ENCODE measurements at regions not wholly inside any gene's neighbourhood (a gene's known extent, or its start where the extent isn't known, plus 50 kb on each side); places are given as distances from the start of the nearest gene placed in this dataset.
"Not testable (repeated sequence)": the region's sequence is repeated elsewhere in the genome, so short reads cannot be mapped to it uniquely, and the experiment has no call there.

DNA sequence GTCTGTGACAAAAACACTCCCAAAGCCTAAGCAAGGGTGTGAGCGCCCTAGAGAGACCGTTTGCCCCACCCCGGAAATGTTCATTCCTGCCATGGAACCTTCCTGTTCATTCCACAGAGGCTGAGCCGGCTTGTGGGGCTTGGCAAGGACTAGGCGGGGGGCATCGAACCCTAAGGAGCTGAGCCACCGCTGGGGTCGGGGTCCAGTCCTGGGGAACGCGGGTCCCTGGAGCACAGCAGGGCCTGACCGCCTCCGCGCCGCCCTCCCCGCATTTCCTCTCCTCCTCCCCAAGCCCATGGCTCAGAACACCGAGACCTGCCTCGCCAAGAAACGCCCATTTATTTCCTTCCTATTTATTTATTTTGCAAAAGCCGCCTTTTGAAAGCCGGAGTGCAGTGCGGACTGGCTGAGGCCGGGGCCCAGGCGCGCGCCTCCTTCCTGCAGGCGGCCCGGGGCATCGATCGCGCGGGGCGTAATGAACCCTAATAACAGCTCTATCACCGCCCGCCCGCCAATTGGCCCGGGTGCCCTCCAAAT is 228.9 kb upstream of the IRX4 start:
- DNase-seq = no peak

DNA sequence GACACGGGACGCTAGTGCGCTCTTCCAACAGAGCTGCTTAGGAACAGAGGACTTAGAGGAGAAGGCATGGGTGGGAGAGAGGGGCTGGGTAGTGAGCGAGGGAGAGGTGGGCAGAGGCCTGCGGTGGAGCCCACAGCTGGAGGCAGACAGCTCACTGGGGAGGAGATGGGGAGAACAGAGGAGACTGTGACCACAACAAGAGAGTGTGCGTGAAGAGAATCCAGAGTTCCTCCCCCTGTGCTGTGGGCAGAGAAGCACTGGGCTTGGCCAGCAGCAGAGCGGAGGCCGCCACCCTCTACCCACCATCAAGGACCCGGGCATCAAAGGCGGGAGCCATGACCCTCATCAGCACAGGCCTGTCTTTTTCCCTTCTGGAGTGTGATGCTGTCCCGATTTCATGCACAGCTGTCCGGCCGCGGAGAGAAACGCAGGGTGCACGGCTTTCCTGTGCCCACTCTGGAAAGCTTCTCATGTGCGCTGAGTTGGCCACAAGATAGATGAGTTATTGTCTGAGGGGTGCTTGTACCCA is 228.3 kb upstream of the IRX4 start:
- no peak for DNase-seq

DNA sequence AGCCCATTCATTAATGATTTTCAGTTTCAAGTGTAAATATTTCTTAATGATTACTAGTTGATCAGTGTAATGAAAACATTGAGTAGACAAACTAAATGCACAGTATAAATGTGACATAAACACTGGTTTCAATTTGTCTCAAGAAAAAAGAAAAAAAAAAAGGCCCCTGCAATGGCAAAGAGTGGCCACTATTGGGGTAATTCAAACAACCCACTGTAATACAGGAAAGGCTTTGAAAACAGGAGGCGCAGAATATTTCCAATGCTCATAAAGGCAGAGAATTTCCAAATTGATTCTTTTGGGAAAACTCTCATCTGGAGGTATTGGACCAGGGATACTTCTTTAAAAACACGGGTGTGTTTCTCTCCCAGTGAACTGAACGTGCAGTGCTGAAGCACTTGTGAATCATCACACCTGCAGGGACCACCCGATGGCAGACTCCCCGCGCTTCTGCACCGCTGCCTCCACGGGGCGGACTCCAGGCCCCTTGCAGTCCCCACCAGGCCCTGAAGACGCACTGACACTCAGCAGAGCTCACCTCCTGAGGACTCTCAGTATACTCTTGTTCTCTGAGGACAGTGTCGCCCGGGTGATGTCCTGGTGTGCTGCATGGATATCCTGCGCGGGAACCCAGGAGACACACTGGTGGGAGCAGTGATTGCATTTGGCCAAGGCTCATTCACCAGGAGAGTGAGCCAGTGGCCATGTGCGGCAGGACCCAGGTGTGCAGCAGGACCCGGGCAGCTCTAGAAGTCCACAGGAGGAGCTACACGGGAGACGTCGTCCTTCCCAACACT is 227.6 kb upstream of the IRX4 start:
- no peak for DNase-seq

DNA sequence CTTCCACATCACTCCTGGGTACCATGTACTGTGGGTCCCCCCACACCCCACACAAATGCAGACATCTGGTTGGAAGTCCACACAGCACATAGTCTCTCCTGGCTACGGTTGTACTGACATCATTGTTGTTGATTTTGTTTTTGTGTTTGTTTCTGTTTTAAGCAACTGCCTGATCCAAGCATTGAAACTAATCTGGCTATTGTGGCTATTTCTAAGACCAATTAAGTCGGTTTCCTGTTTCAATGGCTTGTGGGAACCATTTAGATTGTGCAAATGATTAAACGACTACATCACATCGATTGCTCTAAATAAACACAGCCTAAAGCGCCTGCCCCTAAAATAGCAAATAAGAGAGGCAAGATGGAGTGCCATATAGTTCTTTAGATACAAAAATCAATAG is 226.8 kb upstream of the IRX4 start:
- no peak for DNase-seq

DNA sequence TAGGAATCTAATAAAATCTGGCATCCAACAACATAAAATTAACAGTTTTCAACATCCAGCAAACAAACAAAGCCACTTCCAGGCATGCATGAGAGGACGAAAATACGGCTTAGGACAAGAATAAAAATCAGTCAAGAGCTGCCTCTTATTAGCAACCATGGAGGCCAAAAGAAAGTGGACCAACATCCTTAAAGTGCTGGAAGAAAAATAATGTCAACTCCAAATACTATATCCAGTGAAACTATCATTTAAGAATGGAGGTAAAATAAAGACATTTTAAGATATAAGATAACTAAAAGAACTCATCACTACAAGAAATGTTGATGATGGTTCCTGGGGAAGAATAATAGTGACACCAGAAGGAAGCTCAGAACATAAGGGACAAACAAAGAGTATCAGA is 224.0 kb upstream of the IRX4 start:
- no peak for DNase-seq

DNA sequence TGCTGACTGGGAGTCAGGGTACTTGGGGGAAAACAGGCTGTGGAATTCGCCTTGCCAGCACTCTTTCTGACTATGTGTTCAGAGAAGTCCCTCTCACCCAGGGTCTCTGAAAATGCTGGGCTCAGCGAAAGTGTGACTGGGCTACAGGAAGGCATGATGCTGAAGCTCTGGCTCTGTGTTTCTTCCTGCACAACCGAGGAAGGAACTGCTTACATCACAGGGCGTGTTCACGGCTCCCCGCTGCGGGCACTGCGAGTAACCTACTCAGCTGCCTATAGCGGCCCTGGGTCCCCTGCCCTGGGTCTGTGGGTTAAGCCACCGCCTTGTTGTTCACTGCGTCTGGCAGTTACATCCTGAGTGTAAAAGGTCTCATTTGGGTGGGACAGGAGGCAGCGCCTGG is 222.4 kb upstream of the IRX4 start:
- DNase-seq = no peak

DNA sequence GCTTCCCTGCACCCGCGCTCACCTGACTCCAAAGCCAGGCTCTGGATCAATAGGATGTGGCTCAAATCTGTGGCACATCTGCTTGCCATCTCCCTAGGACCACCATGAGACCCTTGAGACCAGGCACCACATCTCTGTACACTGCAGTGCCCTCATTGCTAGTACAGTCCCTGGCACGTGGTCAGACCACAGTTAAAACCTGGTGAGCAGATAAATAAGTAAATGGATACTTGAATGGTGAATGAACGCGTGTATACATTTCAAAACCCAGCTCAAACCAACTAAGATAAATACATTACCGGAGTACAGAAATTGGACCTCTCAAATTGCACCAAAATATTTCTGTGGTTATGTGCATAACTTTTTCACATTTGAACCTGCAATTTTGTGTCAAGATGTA is 221.2 kb upstream of the IRX4 start:
- no peak for DNase-seq

DNA sequence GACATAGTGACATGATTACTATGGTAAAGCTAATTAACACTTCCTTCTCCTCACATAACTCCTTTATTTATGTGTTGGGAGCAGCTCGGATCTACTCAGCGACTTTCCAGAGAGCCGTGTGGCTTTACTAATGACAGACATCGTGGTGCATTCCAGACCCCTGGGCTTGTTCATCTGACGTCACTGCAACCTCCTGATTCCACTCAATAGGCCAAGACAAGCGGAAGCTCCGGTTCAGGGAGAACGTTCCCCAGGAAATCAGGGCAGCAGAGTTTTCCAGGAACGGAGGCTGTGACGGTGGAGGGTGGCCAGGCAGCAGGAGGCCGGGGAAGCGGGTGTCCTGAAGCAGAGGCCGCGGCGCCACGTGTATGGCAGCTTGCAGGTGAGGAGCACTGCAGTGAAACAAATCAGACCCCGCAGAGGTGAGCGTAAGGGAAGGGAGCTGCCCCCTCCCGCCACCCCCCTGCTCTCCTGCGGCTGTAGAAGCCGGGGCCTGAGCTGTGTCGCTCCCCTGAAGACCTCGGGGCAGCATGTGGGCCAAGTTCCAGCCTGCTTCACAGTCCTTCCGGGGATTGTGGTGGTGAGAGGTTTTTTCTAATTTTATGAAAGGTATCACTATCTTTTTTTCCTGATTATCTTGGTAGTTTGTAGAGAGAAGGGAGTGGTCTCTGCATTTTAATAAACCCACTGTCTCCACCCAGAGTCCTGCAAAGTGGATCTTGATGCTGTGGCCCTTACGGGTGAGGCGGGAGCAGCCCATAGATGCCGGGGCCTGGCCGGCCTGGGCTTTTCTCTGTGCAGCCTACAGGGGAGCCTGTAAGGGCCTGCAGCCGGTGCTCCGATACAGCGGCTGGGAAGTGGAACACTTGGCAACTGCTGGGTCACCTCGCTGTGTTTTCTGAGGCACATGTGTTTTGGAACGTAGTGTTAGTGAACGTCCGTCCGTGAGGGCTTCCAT is 220.4 kb upstream of the IRX4 start:
- DNase-seq = no peak

DNA sequence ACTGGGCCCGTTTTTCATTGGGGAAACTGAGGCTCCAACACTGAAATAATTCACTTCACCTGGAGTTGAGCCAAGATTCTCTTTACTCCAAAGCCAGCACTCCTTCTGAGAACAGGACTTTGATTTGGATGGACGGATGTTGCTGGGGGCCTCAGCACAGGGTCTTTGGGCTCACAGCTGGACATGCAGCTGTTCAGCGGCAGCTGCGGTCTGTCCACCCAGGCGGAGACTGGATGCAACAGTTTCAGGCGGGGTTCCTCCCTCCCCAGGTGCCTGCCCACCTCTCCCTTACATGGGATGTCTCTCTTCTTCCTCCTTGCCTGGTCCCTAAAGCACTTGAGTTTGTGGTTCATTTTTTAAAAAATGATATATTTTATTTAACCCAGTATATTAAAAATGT is 219.0 kb upstream of the IRX4 start:
- DNase-seq = no peak

DNA sequence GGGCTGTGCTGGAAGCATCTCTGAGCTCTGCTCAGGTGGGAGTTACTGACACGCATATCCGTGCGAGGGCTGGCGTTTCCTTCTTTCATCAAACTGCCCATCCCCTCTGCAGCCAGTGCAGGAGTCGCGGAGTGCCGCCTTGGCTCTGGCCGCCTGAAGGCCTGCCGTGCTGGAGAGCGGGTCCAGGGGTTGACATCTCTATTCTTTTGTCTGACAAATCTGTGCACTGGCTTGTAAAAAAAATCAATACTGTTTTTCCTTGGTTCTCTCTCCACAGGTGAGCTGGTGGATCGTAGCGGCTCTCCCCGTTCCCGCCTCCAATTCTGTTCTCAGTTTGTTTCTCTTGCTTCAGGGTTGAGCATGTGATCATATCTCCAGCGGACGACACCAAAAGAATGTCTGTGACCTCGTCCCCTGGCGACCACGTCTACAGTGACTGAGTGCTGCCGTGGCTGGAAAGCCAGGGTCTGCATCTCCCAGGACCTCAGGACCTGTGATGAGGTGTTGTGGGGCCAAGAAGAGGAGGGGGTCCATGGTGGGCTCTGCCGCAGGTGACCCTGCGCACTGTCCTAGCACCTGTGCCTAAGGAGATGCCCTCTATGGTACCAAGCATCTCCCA is 214.3 kb upstream of the IRX4 start:
- DNase-seq = no peak

DNA sequence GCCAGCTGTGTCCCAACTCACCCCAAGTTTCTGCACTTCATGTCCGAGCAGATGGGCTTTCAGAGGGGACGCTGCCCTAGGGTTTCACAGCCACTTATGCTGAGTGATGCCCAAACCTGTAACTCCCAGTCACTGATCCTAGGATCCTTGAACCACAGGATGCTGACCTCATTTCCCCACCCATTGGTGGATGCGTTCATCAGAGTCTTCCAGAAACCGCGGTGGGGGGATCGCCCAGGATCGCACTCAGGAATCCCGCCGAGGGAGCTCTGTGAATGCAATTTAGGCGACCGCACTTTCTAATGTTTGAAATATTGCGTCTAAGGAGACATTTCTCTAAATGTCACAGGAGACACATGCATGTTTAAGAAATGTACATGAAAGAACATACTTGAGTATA is 212.3 kb upstream of the IRX4 start:
- DNase-seq = no peak

DNA sequence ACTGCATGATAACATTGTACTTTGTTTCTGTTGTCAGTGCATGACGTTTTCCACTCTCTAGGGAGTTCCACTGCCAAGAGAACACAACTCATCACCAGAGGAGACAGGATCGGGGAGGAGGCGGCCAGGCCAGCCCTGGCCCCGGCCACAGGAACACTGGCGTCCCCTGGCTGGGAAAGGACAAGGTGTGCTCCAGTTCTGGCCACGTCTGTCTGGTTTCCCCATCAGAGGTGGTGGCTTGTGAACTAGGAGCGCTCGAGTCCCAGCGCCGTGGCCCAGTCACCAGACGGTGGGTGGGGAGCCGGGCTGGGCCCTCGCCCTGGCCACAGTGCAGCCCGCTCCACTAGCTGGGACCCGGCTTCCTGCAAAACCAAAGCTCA is 211.9 kb upstream of the IRX4 start:
- no peak for DNase-seq

DNA sequence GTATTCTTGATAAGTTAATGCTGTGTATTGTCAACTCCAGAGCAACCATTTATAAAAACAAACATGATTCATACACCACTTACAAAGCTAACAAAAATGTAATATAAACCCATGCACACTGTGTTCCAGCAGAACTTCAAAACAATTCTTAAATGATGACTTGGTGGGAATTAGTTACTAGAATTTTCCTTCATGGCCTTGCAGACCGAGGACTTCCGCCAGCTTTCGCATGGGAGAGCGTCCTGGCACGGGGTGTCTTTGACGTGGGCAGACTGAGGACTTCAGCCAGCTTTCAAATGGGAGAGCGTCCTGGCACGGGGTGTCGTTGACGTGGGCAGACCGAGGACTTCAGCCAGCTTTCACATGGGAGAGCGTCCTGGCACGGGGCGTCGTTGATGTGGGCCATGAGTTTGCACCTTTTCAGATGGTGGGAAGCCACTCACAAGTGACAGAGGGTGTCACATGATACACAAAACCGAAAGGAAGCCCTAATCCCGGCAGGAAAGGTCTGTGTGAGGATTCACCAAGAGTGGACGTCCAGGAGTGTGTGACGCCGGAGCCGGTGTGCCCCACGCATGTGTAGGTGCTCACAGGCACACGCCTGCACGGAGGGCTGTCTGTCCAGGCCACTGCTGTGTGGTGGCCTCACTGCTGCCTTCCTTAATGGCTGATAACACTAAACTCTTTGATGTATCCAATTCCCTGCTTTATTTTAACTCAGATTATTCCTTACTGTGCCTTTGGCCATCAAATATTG is 211.3 kb upstream of the IRX4 start:
- no peak for DNase-seq

DNA sequence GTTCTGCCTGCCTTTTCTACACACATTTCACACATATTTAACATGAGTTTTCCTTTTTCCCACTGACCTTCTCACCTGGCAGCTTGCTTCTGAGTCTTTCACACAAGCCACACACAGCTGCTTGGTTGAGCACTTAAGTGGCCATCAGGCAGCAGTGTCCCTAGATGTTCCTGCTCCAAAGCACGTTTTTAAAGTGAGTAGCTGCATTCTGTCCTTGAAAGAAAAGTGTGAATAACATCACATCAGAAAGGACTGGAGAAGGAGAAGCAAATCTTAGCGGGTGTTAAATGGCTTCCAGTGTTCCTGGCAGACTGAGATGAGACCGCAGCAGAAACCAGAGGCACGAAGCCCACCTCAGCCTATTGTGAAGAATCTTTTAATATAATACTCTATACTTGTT is 209.2 kb upstream of the IRX4 start:
- no peak for DNase-seq

DNA sequence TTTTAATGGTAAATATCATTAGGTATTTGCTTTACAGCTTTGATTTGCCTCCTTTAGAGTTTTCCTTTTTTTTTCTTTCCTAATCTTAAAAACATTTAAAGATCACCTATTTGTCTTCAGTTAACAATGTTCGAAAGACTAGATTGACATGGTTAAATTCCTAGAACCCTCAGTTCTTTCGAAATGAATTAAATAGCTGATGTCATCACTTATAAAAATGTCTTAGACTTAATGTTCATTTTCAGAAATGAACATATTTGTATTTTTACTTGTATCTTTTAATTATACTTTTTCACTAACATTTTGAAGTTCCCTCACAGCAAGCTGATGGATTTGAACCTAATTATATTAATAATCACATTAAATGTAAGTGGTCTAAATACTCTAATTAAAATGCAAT is 205.3 kb upstream of the IRX4 start:
- DNase-seq = no peak

DNA sequence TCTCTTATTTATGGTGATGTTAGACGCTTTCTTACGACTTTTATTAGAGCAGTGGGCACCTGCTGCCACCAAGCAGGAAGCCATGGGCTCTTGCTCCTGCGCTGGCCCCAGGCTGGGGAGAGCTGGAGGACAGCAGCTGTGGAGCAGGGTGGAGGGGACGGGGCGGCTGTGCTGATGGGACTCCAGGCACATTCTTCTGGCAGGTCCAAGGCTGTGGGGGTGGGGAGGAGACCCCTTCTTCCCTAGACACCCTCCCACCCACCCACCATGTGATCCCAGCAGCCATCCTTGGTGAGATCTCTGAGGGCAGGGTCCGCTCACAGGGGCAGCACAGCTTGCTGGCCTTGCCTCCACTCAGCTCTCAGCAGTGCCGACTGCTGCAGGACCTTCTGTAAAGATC is 192.6 kb upstream of the IRX4 start:
- DNase-seq = no peak

DNA sequence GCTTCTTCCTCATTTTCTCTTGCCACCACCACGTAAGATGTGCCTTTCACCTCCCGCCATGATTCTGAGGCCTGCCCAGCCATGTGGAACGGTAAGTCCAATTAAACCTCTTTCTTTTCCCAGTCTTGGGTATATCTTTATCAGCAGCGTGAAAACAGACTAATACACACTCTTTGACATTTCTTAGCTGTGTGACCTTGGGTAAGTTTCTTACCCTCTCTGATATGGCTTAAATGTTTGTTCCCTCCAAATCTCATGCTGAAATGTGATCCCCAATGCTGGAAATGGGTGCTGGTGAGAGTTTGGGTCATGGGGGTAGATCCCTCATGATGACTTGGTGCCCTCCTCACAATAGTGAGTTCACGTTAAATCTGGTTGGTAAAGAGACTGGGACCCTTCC is 188.8 kb upstream of the IRX4 start:
- DNase-seq = no peak

DNA sequence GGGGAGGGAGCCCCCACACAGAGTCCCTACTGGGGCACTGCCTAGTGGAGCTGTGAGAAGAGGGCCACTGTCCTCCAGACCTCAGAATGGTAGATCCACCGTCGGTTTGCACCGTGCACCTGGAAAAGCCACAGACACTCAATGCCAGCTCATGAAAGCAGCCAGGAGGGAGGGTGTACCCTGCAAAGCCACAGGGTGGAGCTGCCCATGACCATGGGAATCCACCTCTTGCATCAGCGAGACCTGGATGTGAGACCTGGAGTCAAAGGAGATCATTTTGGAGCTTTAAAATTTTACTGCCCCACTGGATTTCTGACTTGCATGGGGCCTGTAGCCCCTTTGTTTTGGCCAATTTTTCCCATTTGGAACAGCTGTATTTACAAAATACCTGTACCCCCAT is 188.1 kb upstream of the IRX4 start:
- not testable (repeated sequence) for DNase-seq

DNA sequence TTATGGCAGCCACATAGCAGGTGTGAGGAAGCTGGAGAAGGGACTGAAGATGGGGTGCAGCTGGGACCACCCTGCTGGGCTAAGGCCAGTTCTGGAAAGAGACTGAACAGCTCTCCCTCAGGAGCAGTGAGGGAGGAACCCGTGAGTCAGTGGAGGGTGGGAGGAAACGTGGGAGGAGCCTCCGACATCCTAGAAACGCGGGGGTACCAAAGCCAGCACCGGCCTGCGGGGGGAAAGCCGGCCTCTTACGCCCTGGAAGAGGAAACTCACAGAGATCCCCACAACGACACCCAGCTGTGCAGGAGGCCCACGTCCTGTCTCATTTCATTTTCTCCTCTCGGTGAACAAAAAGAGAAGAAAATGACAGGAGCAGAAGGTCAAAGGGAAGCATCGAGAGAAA is 185.8 kb upstream of the IRX4 start:
- no peak for DNase-seq

DNA sequence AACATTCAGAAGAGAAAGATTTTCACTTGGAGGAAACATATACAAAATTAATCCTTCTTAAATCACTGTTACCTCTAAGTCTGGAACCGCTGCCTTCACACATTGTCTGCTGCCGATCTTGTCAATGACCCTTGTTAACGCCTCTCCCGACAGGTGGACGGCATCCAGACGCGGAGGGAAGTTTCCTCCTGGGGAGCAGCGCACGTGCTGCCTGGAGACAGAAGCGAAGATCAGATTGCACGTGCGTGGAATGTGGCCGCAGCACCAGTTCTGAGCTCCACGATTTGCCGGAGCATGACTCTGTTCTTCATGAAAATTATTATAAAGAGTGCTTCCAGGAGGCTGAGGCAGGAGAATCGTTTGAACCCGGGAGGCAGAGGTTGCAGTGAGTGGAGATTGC is 183.6 kb upstream of the IRX4 start:
- DNase-seq = no peak

DNA sequence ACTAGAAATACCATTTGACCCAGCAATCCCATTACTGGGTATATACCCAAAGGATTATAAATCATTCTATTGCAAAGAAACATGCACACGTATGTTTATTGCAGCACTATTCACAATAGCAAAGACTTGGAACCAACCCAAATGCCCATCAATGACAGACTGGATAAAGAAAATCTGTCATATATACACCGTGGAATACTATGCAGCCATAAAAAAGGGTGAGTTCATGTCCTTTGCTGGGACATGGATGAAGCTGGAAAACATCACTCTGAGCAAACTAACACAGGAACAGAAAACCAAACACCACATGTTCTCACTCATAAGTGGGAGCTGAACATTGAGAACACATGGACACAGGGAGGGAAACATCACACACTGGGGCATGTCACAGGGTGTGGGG is 180.7 kb upstream of the IRX4 start:
- not testable (repeated sequence) for DNase-seq

DNA sequence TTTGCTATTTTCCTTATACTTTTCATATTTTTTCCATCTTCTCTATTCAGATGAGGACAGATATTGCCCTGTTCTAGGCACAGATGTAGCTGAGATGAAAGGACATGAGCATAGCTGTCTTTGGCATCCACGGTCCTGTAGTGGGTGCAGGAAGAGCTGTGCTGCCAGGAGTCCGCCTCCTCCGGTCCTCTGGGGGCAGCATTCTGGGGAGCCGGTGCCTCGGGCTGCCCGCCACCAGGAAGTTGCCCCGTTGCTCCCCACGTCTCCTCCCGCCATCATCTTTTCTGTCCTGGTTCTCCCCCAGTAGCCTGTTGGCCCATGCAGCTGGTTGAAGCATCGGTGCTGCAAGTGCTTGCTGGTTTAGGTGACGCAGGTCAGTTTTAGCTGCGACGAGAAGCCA is 170.0 kb upstream of the IRX4 start:
- DNase-seq = no peak

DNA sequence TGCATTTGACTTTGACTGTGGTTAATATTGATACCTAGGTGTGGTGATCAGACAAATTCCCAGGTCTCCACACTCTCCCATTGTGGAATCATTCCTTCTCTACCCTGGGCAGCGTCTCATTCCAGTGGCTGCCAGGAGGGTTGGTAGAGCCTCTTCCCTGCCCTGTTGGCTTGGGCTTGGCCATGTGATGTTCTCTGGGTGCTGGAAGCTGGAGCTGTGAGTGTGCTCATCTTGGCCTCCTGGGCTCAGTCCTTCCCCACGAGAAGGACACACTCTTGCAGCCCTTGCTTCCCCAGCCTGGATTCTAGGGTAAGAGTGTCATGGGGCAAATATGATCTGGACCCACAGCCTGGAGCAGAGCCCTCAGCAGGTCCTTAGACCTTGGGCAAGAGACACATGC is 167.2 kb upstream of the IRX4 start:
- DNase-seq = no peak

Measured in activated CD4-positive, CD25-positive, alpha-beta regulatory T cell (primary cell).